ENCODE measurements at regions not wholly inside any gene's neighbourhood (a gene's known extent, or its start where the extent isn't known, plus 50 kb on each side); places are given as distances from the start of the nearest gene placed in this dataset.

GRCh38 chr3:64382153-64382552, 156.9 kb upstream of the PRICKLE2 start:
- H3K9me3 ChIP-seq (ENCODE audit: control insufficient read depth in 1 of 2, insufficient read depth in 1 of 2, low read depth in 1 of 2, low read length in 2 of 2), result no peaks in the 10 kb centered on the region
- TF ChIP-seq FOSL1 (IDR thresholded peaks at IDR 0.05; ENCODE audit: low read depth), result no peak
- TF ChIP-seq SRF (IDR thresholded peaks at IDR 0.05; ENCODE audit: low read depth), result no peak
- TF ChIP-seq TCF7L2 (IDR thresholded peaks at IDR 0.05; ENCODE audit: borderline replicate concordance, extremely low read depth, insufficient read depth, insufficient read length), result no peak
- TF ChIP-seq EZH2phosphoT487 (IDR thresholded peaks at IDR 0.05; ENCODE audit: borderline replicate concordance), result no peak
- no peak for TF ChIP-seq ZNF274 (IDR thresholded peaks at IDR 0.05; ENCODE audit: low read depth, low read length)
- no peak for TF ChIP-seq REST (IDR thresholded peaks at IDR 0.05; ENCODE audit: low read depth)
- no peak for TF ChIP-seq RAD21 (IDR thresholded peaks at IDR 0.05; ENCODE audit: low read depth)
- no peak for TF ChIP-seq POLR2A (IDR thresholded peaks at IDR 0.05; ENCODE audit: borderline replicate concordance, extremely low read depth, insufficient read depth, insufficient read length)
- TF ChIP-seq POLR2AphosphoS5 (IDR thresholded peaks at IDR 0.05; ENCODE audit: low read depth, low read length), result no peak
- TF ChIP-seq CTCF (IDR thresholded peaks at IDR 0.05 in 2 of 3, conservative IDR thresholded peaks at IDR 0.05 in 1 of 3; ENCODE audit: borderline replicate concordance in 1 of 3, insufficient read depth in 1 of 3, low read depth in 2 of 3, low read length in 2 of 3), result no peak
- TF ChIP-seq ELF1 (IDR thresholded peaks at IDR 0.05; ENCODE audit: borderline replicate concordance, low read depth), result no peak
- H3K36me3 ChIP-seq (ENCODE audit: control insufficient read depth in 1 of 2, insufficient read depth in 2 of 2, low read length in 2 of 2), result no peaks in the 10 kb centered on the region
- DNase-seq (ENCODE audit: low read depth, low spot score) (no peak), ATAC-seq (no peak)
- H3K27ac ChIP-seq (ENCODE audit: low read depth, low read length), result no peak overlapping the region
- no peak overlapping the region for H3K4me3 ChIP-seq (replicated peaks in 1 of 2; ENCODE audit: low read depth in 1 of 2, low read length in 2 of 2)
- H2AFZ ChIP-seq (ENCODE audit: low read depth, low read length, poor library complexity, severe bottlenecking), result no peak overlapping the region
- H3K4me1 ChIP-seq (ENCODE audit: control insufficient read depth in 1 of 2, insufficient read depth in 2 of 2, low read length in 2 of 2), result no peaks in the 10 kb centered on the region
- H3K79me2 ChIP-seq (ENCODE audit: insufficient read depth, low read length), result no peaks in the 10 kb centered on the region
- CTCF ChIA-PET, result no interaction called here
- H3K27me3 ChIP-seq (ENCODE audit: insufficient read depth, low read length), result peaks cover 8% of the 10 kb centered on the region
- no TSS peak for BruUV-seq (replicated peaks)
- no peak overlapping the region for H3K9ac ChIP-seq (ENCODE audit: low read length)
- intact Hi-C loops (cut with micrococcal nuclease), result no loop called here
- RAD21 ChIA-PET (ENCODE audit: low non-redundant PET in 1 of 2, low total read pairs in 2 of 2, uncharacterized antibody in 2 of 2, unreplicated experiment in 2 of 2), result no interaction called here
- no peaks in the 10 kb centered on the region for H4K20me1 ChIP-seq (ENCODE audit: insufficient read depth)
- no peaks in the 10 kb centered on the region for H3K9me2 ChIP-seq (ENCODE audit: insufficient read depth)
- no peak overlapping the region for H3K4me2 ChIP-seq (ENCODE audit: low read length)
- POLR2A ChIA-PET, result no interaction called here
